T1000 (cell line): ENCODE measurements at regions not wholly inside any gene's neighbourhood (a gene's known extent, or its start where the extent isn't known, plus 50 kb on each side); places are given as distances from the start of the nearest gene placed in this dataset.

ENCODE experiments used
- DNase-seq: peaks from one replicate; lab custom pipeline; 2025; ENCODE audit warnings: mixed read lengths; lab: John Stamatoyannopoulos, UW

- DNase-seq: no peak
These were observed 501.6 kb downstream of the VRK1 start for GRCh38 chr14:97298736-97299135.

GRCh38 chr14:97299661-97300060 is 502.5 kb downstream of the VRK1 start:
- no peak for DNase-seq

GRCh38 chr14:97301931-97302559 is 504.9 kb downstream of the VRK1 start:
- DNase-seq: no peak

GRCh38 chr14:97306133-97306759 is 509.1 kb downstream of the VRK1 start:
- no peak for DNase-seq

- no peak for DNase-seq
These were observed 509.6 kb downstream of the VRK1 start for GRCh38 chr14:97306760-97307246.

- no peak for DNase-seq
These were observed 514.2 kb downstream of the VRK1 start for GRCh38 chr14:97311411-97311810.

- DNase-seq: no peak
These were observed 515.7 kb downstream of the VRK1 start for GRCh38 chr14:97312910-97313309.

- no peak for DNase-seq
These were observed 518.6 kb downstream of the VRK1 start for GRCh38 chr14:97315790-97316189.

- DNase-seq: no peak
These were observed 521.2 kb downstream of the VRK1 start for GRCh38 chr14:97318380-97318779.

- DNase-seq: no peak
These were observed 522.5 kb downstream of the VRK1 start for GRCh38 chr14:97319691-97320090.

GRCh38 chr14:97328743-97329142 is 531.6 kb downstream of the VRK1 start:
- no peak for DNase-seq

GRCh38 chr14:97329701-97330100 is 532.5 kb downstream of the VRK1 start:
- DNase-seq: no peak

- no peak for DNase-seq
These were observed 533.9 kb downstream of the VRK1 start for GRCh38 chr14:97331058-97331457.

- no peak for DNase-seq
These were observed 534.3 kb downstream of the VRK1 start for GRCh38 chr14:97331526-97331925.

GRCh38 chr14:97336179-97336578 is 539.0 kb downstream of the VRK1 start:
- DNase-seq: no peak

GRCh38 chr14:97336816-97337215 is 539.6 kb downstream of the VRK1 start:
- DNase-seq: no peak

GRCh38 chr14:97337267-97337666 is 540.1 kb downstream of the VRK1 start:
- no peak for DNase-seq

- no peak for DNase-seq
These were observed 540.5 kb downstream of the VRK1 start for GRCh38 chr14:97337670-97338069.

GRCh38 chr14:97344666-97345065 is 547.5 kb downstream of the VRK1 start:
- no peak for DNase-seq

- no peak for DNase-seq
These were observed 549.5 kb downstream of the VRK1 start for GRCh38 chr14:97346675-97347074.

- no peak for DNase-seq
These were observed 552.3 kb downstream of the VRK1 start for GRCh38 chr14:97349463-97349862.

- DNase-seq: no peak
These were observed 552.8 kb downstream of the VRK1 start for GRCh38 chr14:97349946-97350345.

GRCh38 chr14:97350415-97350814 is 553.2 kb downstream of the VRK1 start:
- DNase-seq: no peak
